Stomach (tissue), 8 donors: ENCODE measurements at regions not wholly inside any gene's neighbourhood (a gene's known extent, or its start where the extent isn't known, plus 50 kb on each side); places are given as distances from the start of the nearest gene placed in this dataset.

Experiments used
- DNase-seq, 2 donors: peaks; one replicate each; pipeline versions ENCODE4 v3.0.0 to v3.0.0-alpha.2; 2013 to 2019
- H3K27ac ChIP-seq, 5 donors: fragments of 200-600 bp in 4 of 5; sonication (generic) in 4 of 5; one replicate each; pipeline ENCODE4 v1.5.1; 2013 to 2019; ENCODE audit warnings: mild to moderate bottlenecking in 1 of 5, moderate library complexity in 1 of 5
- H3K27me3 ChIP-seq, 3 donors: fragments of 200-600 bp; sonication (generic); one replicate each; pipeline ENCODE4 v1.5.1; 2017 to 2019; ENCODE audit warnings: mixed run types in 1 of 3
- H3K36me3 ChIP-seq, 4 donors: fragments of 200-600 bp; sonication (generic); 1 replicate in 3 of 4; 2 replicates in 1 of 4; pipeline ENCODE4 v1.5.1; 2016 to 2019
- H3K4me1 ChIP-seq, 4 donors: fragments of 200-600 bp; sonication (generic); one replicate each; pipeline ENCODE4 v1.5.1; 2016 to 2019
- H3K4me3 ChIP-seq, 4 donors: fragments of 200-600 bp; sonication (generic) in 3 of 4; one replicate each; pipeline ENCODE4 v1.5.1; 2016 to 2019; ENCODE audit warnings: mild to moderate bottlenecking in 1 of 4
- H3K9me3 ChIP-seq, 4 donors: fragments of 200-600 bp; sonication (generic); one replicate each; pipeline ENCODE4 v1.5.1; 2016 to 2019
- CTCF ChIP-seq, 7 experiments: fragments of 450-650 bp in 4 of 7; fragments of 200-600 bp in 3 of 7; sonication (generic) in 3 of 7; IDR thresholded peaks; one replicate each; pipeline ENCODE4 v1.5.1; 2016 to 2019; ENCODE audit warnings: antibody characterized with exemption in 7 of 7, control low read depth in 2 of 7, mild to moderate bottlenecking in 1 of 7
- EP300 ChIP-seq: sonication (generic); formaldehyde crosslinking; IDR thresholded peaks from one replicate; pipeline ENCODE4 v1.6.1; 2017; ENCODE audit warnings: antibody characterized with exemption
- POLR2A ChIP-seq, 4 donors: fragments of 450-650 bp; IDR thresholded peaks; one replicate each; pipeline ENCODE4 v1.6.1; 2016; ENCODE audit warnings: antibody characterized with exemption in 4 of 4, control low read depth in 2 of 4, mild to moderate bottlenecking in 1 of 4, moderate library complexity in 1 of 4
- POLR2AphosphoS5 ChIP-seq, 3 donors: sonication (generic); formaldehyde crosslinking; IDR thresholded peaks; one replicate each; pipeline ENCODE4 v1.6.1; 2016; ENCODE audit warnings: antibody characterized with exemption in 3 of 3
- WGBS, 5 donors: extraction: QIAGEN DNeasy Blood & Tissue Kit in 3 of 5; methylation state at CpG; one replicate each; pipeline versions ENCODE4 v1.1.5 to v1.1.7; 2013 to 2018; 5-methylcytosine and 5-hydroxymethylcytosine counted together
- intact Hi-C: fragments of 100-400 bp; cut with DNase I; formaldehyde crosslinking; loops from one replicate; pipeline ENCODE4 v1.15.1; 2023; ENCODE audit warnings: low total_unique reads
- donor health status: healthy with polysubstance abuse.
- donor health status: Bipolar disorder and iron deficiency.
- donor health status: healthy.

GRCh38 chr3:197443506-197443905 lies 112.3 kb downstream of the BDH1 start:
- 86 to 97% (median 89%) methylated on average over 8 of the region's 8 CpGs for WGBS, 5 donors
- intact Hi-C loops = no loop called here
- H3K4me1 ChIP-seq = no peaks in the 10 kb centered on the region

GRCh38 chr3:197440717-197441303 lies 115.0 kb downstream of the BDH1 start:
- TF ChIP-seq POLR2A (IDR thresholded peaks at IDR 0.05) (no peak), EP300 (no peak), POLR2AphosphoS5 (IDR thresholded peaks at IDR 0.05) (no peak), CTCF (IDR thresholded peaks at IDR 0.05) (no peak)
- Histone ChIP-seq H3K27me3 (no peaks in the 10 kb centered on the region), H3K4me1 (no peaks in the 10 kb centered on the region), H3K36me3 (no peaks in the 10 kb centered on the region), H3K4me3 (no peak overlapping the region), H3K9me3 (no peaks in the 10 kb centered on the region), H3K27ac (no peak overlapping the region)
- intact Hi-C loops = no loop called here
- 88 to 93% (median 90%) methylated on average over 7 of the region's 7 CpGs for WGBS, 5 donors
- DNase-seq = no peak

More at GRCh38 chr3:197443506-197443905, 112.3 kb downstream of the BDH1 start:
- no peak for DNase-seq
- no peaks in the 10 kb centered on the region for H3K36me3 ChIP-seq
- TF ChIP-seq POLR2AphosphoS5 (IDR thresholded peaks at IDR 0.05) (no peak), EP300 (no peak), CTCF (IDR thresholded peaks at IDR 0.05) (no peak), POLR2A (IDR thresholded peaks at IDR 0.05) (no peak)
- no peak overlapping the region for H3K4me3 ChIP-seq
- no peak overlapping the region for H3K27ac ChIP-seq
- H3K9me3 ChIP-seq = no peaks in the 10 kb centered on the region
- H3K27me3 ChIP-seq = no peaks in the 10 kb centered on the region

- no peaks in the 10 kb centered on the region for H3K36me3 ChIP-seq
- TF ChIP-seq POLR2A (IDR thresholded peaks at IDR 0.05) = no peak
- no peak for TF ChIP-seq EP300
- TF ChIP-seq CTCF (IDR thresholded peaks at IDR 0.05) = no peak
- 86 to 96% (median 94%) methylated on average over 3 of the region's 3 CpGs for WGBS, 5 donors
- no peaks in the 10 kb centered on the region for H3K27me3 ChIP-seq
- H3K9me3 ChIP-seq = peaks cover 0 to 5% (median 2%) of the 10 kb centered on the region in 4 donors
- H3K4me1 ChIP-seq = no peaks in the 10 kb centered on the region
- DNase-seq = no peak
- H3K27ac ChIP-seq = no peak overlapping the region
- intact Hi-C loops = no loop called here
- H3K4me3 ChIP-seq = no peak overlapping the region
Observed at GRCh38 chr3:197438906-197439305, 116.9 kb downstream of the BDH1 start.

- TF ChIP-seq CTCF (IDR thresholded peaks at IDR 0.05) = no peak
- TF ChIP-seq POLR2A (IDR thresholded peaks at IDR 0.05) = no peak
- no peak for TF ChIP-seq POLR2AphosphoS5 (IDR thresholded peaks at IDR 0.05)
- no peak for TF ChIP-seq EP300
- Histone ChIP-seq H3K9me3 (peaks cover 0 to 15% (median 10%) of the 10 kb centered on the region in 4 donors), H3K4me1 (peaks cover 12 to 25% (median 19%) of the 10 kb centered on the region in 4 donors), H3K27me3 (no peaks in the 10 kb centered on the region), H3K4me3 (no peak overlapping the region), H3K27ac (no peak overlapping the region), H3K36me3 (no peaks in the 10 kb centered on the region)
- WGBS, 5 donors = 88 to 95% (median 91%) methylated on average over 3 of the region's 3 CpGs
- DNase-seq = no peak
- intact Hi-C loops = no loop called here
Observed at GRCh38 chr3:197435426-197435825, 120.3 kb downstream of the BDH1 start.
